ENCODE measurements at regions not wholly inside any gene's neighbourhood (a gene's known extent, or its start where the extent isn't known, plus 50 kb on each side); places are given as distances from the start of the nearest gene placed in this dataset.

- Histone ChIP-seq H3K27ac (no peak overlapping the region), H3K4me2 (no peak overlapping the region), H3K4me1 (ENCODE audit: insufficient read depth) (no peaks in the 10 kb centered on the region), H3K9me3 (ENCODE audit: low read depth) (no peaks in the 10 kb centered on the region), H3K9me2 (replicated peaks; ENCODE audit: insufficient read depth) (no peaks in the 10 kb centered on the region), H4K20me1 (ENCODE audit: insufficient read depth, poor library complexity, severe bottlenecking) (no peaks in the 10 kb centered on the region), H3K27me3 (no peaks in the 10 kb centered on the region), H3K4me3 (no peak overlapping the region), H3K36me3 (replicated peaks; ENCODE audit: insufficient read depth, low read depth) (no peaks in the 10 kb centered on the region), H2AFZ (no peak overlapping the region), H3K79me2 (no peaks in the 10 kb centered on the region)
- 82% methylated on average over 4 of the region's 4 CpGs for WGBS (ENCODE audit: low lambda C conversion rate, missing lambda C conversion rate)
- no peak for TF ChIP-seq CTCF (IDR thresholded peaks at IDR 0.05; ENCODE audit: poor library complexity)
- TF ChIP-seq EZH2 (IDR thresholded peaks at IDR 0.05; ENCODE audit: borderline replicate concordance), result no peak
- TF ChIP-seq EZH2phosphoT487 (IDR thresholded peaks at IDR 0.05; ENCODE audit: low read depth, severe bottlenecking, unreplicated experiment), result no peak
- DNase-seq (ENCODE audit: low spot score), result no peak
Observed at GRCh38 chr18:64438178-64438577, 289.3 kb upstream of the LINC00305 start.

GRCh38 chr18:64436111-64436510 lies 287.2 kb upstream of the LINC00305 start:
- Histone ChIP-seq H2AFZ (no peak overlapping the region), H3K36me3 (replicated peaks; ENCODE audit: insufficient read depth, low read depth) (no peaks in the 10 kb centered on the region), H3K27ac (no peak overlapping the region), H3K9me3 (ENCODE audit: low read depth) (no peaks in the 10 kb centered on the region), H3K4me3 (no peak overlapping the region), H3K79me2 (no peaks in the 10 kb centered on the region), H4K20me1 (ENCODE audit: insufficient read depth, poor library complexity, severe bottlenecking) (no peaks in the 10 kb centered on the region), H3K9me2 (replicated peaks; ENCODE audit: insufficient read depth) (no peaks in the 10 kb centered on the region), H3K4me1 (ENCODE audit: insufficient read depth) (no peaks in the 10 kb centered on the region), H3K27me3 (no peaks in the 10 kb centered on the region), H3K4me2 (no peak overlapping the region)
- TF ChIP-seq CTCF (IDR thresholded peaks at IDR 0.05; ENCODE audit: poor library complexity) (no peak), EZH2 (IDR thresholded peaks at IDR 0.05; ENCODE audit: borderline replicate concordance) (no peak), EZH2phosphoT487 (IDR thresholded peaks at IDR 0.05; ENCODE audit: low read depth, severe bottlenecking, unreplicated experiment) (no peak)
- 35% methylated on average over 1 of the region's 1 CpG for WGBS (ENCODE audit: low lambda C conversion rate, missing lambda C conversion rate)
- DNase-seq (ENCODE audit: low spot score), result no peak

GRCh38 chr18:64419156-64419555 lies 270.3 kb upstream of the LINC00305 start:
- Histone ChIP-seq H3K36me3 (replicated peaks; ENCODE audit: insufficient read depth, low read depth) (no peaks in the 10 kb centered on the region), H3K4me3 (no peak overlapping the region), H3K79me2 (no peaks in the 10 kb centered on the region), H3K27me3 (no peaks in the 10 kb centered on the region), H3K9me3 (ENCODE audit: low read depth) (no peaks in the 10 kb centered on the region), H4K20me1 (ENCODE audit: insufficient read depth, poor library complexity, severe bottlenecking) (no peaks in the 10 kb centered on the region), H3K4me1 (ENCODE audit: insufficient read depth) (no peaks in the 10 kb centered on the region), H3K27ac (no peak overlapping the region), H2AFZ (no peak overlapping the region), H3K4me2 (no peak overlapping the region), H3K9me2 (replicated peaks; ENCODE audit: insufficient read depth) (no peaks in the 10 kb centered on the region)
- TF ChIP-seq CTCF (IDR thresholded peaks at IDR 0.05; ENCODE audit: poor library complexity) (no peak), EZH2phosphoT487 (IDR thresholded peaks at IDR 0.05; ENCODE audit: low read depth, severe bottlenecking, unreplicated experiment) (no peak), EZH2 (IDR thresholded peaks at IDR 0.05; ENCODE audit: borderline replicate concordance) (no peak)
- no peak for DNase-seq (ENCODE audit: low spot score)
- 97% methylated on average over 2 of the region's 2 CpGs for WGBS (ENCODE audit: low lambda C conversion rate, missing lambda C conversion rate)

- Histone ChIP-seq H3K36me3 (replicated peaks; ENCODE audit: insufficient read depth, low read depth) (no peaks in the 10 kb centered on the region), H3K27me3 (no peaks in the 10 kb centered on the region), H3K27ac (no peak overlapping the region), H3K4me2 (no peak overlapping the region), H4K20me1 (ENCODE audit: insufficient read depth, poor library complexity, severe bottlenecking) (no peaks in the 10 kb centered on the region), H3K4me3 (no peak overlapping the region), H3K79me2 (no peaks in the 10 kb centered on the region), H3K4me1 (ENCODE audit: insufficient read depth) (no peaks in the 10 kb centered on the region), H2AFZ (no peak overlapping the region), H3K9me2 (replicated peaks; ENCODE audit: insufficient read depth) (no peaks in the 10 kb centered on the region), H3K9me3 (ENCODE audit: low read depth) (no peaks in the 10 kb centered on the region)
- no peak for TF ChIP-seq CTCF (IDR thresholded peaks at IDR 0.05; ENCODE audit: poor library complexity)
- no peak for TF ChIP-seq EZH2 (IDR thresholded peaks at IDR 0.05; ENCODE audit: borderline replicate concordance)
- TF ChIP-seq EZH2phosphoT487 (IDR thresholded peaks at IDR 0.05; ENCODE audit: low read depth, severe bottlenecking, unreplicated experiment), result no peak
- 21% methylated on average over 1 of the region's 1 CpG for WGBS (ENCODE audit: low lambda C conversion rate, missing lambda C conversion rate)
- DNase-seq (ENCODE audit: low spot score), result no peak
Observed at GRCh38 chr18:64416990-64417389, 268.1 kb upstream of the LINC00305 start.

All from hepatocyte (in vitro differentiated cells).